Stimulated activated CD8-positive, alpha-beta memory T cell treated with anti-CD3 and anti-CD28 coated beads, Interleukin-2, amount 100 ng/mL, for 48 hours (primary cell): ENCODE measurements at regions not wholly inside any gene's neighbourhood (a gene's known extent, or its start where the extent isn't known, plus 50 kb on each side); places are given as distances from the start of the nearest gene placed in this dataset.
A peak's percentile ranks its signal among the peaks of the same experiment; 100 is the strongest.
"Not testable (repeated sequence)": the region's sequence is repeated elsewhere in the genome, so short reads cannot be mapped to it uniquely, and the experiment has no call there.

ENCODE experiments used
- DNase-seq, 2 donors: peaks; one replicate each; pipeline ENCODE4 v3.0.0-alpha.2; 2020; ENCODE audit warnings: low read depth in 2 of 2

- no peak for DNase-seq
Observed at GRCh38 chr10:90180886-90181691, 479.7 kb downstream of the KIF20B start.

DNA sequence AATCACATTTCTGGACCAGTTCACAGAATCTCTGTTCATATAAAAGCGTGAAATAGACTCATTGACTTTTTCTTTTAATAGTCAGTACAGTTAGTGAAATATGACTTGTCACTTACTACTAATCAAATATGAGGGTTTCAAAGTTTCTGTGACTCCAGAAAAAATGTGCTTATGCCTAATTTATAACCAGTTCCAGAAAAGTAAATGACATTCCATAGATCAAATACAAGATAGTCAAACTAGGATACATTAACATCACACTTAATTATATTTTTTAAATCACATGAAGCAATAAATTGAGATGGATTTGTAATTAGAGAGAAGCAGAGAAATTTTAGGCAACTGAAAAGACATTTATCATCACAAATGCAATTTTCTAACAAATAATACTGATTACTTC lies 491.4 kb downstream of the KIF20B start:
- no peak for DNase-seq

- DNase-seq, result no peak
Observed at GRCh38 chr10:90193240-90193985, 492.0 kb downstream of the KIF20B start.

- DNase-seq, result no peak
Observed at GRCh38 chr10:90195288-90195840, 494.0 kb downstream of the KIF20B start.

DNA sequence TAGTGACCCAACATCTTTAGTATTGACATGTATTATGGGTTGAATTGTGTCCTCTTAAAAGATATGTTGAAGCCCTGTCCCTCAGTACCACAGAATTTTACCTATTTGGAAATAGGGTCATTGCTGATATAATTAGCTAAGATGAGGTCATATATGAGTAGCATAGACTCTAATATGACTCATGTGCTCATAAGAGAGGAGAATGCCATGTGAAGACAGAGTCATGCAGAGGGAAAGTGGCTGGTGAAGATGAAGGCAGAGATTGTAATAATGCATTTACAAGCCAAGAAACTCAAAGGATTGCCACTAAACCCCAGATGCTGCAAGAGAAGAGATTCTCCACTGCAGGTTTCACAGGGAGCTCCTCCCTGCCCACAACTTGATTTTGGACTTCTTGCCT lies 496.4 kb downstream of the KIF20B start:
- DNase-seq, result no peak

GRCh38 chr10:90199093-90199492 lies 497.7 kb downstream of the KIF20B start:
- no peak for DNase-seq

DNA sequence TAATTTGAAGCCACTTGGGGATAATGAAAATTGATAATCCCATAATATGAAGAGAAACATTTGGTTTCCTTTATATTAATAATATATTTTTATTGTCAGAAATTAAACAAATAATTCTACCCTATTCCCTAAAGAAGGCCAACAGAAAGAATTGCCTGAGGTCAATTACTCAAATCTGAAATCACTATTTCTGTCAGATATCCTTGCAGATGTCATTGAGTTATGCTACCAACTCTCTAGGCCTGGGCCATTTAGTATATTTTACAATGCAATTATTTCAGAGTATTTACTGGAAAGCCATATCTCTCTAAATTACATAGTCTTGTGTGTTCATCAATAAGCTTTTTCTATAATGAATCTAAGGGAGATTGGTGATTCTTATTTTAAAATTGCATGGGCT lies 498.1 kb downstream of the KIF20B start:
- no peak for DNase-seq

- DNase-seq, result no peak
Observed at GRCh38 chr10:90204131-90204955, 503.0 kb downstream of the KIF20B start.

DNA sequence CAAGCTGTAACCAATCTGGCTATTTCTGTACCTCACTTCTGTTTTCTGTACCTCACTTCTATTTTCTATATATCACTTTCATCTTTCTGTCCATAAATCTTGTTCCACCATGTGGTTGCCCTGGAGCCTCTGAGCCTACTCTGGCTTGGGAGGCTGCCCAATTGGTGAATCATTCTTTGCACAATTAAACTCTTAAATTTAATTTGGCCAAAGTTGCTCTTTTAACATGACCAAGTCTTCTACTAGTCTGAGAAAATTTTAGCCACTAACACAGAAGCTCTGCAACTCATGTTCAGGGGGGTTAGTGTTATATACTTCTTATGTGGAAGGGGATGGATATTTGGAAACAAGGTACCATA lies 503.5 kb downstream of the KIF20B start:
- DNase-seq, result no peak

DNA sequence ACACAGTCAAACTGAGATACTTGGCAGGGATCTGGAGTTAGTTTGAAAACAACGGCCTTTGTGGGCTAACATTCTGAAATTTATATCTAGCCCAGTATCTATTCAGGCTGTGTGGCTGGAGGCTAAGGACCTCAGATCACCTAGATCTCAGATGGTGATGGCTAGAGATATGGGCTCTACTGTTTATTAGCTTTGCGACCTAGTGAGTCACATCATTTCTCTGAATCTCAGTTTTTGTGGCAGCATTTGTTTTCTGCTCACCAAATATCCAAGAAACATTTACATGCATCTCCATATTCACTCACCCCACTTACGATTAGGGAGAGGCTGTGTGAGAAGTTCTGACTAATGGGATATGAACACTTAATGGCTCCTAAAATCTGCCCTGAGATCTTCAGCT lies 503.9 kb downstream of the KIF20B start:
- DNase-seq, result no peak

DNA sequence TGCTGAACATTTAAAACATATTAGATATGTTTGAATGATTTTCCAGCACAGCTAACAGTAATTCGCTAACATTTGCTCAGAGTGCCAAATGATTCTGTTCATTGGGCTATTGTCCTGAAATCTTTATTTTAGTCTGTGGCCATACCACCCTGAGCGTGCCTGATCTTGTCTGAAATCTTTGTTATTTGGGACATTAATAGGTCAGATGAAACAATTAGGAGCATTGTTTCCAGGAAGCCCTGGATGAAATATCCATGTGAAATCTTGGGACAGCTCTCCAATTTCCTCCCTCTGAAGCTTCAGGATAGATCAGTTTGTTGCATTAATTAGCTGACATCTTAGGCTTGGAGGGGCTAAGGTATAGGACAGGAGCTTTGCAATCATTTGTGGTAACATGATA lies 512.0 kb downstream of the KIF20B start:
- DNase-seq, result no peak

DNA sequence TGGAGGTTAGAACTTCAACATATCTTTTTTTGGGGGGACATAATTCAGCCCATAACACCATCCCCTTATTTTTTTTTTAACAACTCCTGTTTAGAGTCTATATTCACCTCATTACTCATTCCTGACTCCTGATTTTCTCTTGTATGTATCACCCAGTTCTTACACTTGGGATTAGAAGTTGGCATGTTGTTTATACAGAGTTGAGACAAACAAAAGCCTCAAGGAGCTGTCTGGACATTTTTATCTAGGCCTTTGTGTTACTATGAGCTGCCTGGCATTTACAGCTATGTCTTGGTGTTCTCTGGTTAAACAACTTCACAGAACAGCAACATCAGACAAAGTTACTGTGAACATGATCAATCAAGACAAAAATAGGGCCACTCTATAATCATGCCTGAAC lies 517.5 kb downstream of the KIF20B start:
- no peak for DNase-seq

GRCh38 chr10:90222372-90222771 lies 521.0 kb downstream of the KIF20B start:
- DNase-seq, result no peak

DNA sequence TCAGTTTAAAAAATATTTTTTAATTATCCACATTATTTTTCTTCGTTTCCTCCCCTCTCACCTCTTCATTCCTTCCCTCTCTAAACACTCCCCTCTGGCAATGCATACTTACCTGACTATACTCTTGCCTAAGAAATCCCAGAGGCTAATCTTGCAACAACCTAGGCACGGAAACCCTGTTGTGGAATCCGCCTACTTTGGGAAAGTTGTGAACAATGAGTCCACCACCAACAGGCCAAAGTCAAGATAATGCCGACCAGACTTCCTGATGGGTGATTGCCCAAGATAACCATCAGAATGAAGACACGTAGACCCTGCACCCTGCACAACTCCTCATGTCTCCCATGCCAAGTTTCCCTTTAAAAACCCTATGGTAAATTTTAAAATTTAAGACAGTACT lies 521.5 kb downstream of the KIF20B start:
- no peak for DNase-seq

DNA sequence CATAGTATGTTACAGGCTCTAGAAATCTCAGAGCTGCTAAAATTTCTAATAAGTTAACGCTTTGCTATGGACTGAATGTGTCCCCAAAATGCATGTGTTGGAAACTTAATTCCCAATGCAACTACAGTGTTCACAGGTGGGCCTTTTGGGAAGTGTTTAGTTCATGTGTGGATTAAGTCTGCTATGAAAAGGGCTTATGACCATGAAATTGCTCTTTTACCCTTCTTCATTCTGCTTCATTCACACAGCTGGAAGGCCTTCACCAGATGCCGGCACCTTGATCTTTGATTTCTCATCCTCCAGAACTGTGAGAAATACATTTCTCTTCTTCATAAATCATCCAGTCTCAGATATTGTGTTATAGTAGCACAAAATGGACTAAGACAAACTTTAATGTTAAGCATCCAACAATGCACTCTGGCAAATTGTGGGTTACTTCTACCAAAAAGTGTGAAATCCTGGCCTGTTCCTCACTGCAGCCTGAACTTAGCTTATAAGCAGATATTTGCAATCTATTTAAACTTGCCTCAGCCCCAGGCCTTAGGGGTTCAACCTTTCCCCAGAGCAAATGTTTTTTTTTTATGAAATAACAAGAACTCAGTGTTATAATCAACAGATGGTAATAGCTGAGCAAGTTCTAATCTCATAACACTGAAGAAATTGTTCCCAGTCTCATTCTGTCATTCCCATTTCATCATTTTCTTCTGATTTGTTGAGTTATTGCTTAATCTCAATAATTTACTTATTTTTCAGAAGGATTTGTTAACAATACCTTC lies 523.6 kb downstream of the KIF20B start:
- DNase-seq, result no peak

- DNase-seq, result no peak
Observed at GRCh38 chr10:90226517-90226916, 525.1 kb downstream of the KIF20B start.

- DNase-seq, result peak; percentile 7 to 10
Observed at GRCh38 chr10:90227217-90227656, 525.8 kb downstream of the KIF20B start.

DNA sequence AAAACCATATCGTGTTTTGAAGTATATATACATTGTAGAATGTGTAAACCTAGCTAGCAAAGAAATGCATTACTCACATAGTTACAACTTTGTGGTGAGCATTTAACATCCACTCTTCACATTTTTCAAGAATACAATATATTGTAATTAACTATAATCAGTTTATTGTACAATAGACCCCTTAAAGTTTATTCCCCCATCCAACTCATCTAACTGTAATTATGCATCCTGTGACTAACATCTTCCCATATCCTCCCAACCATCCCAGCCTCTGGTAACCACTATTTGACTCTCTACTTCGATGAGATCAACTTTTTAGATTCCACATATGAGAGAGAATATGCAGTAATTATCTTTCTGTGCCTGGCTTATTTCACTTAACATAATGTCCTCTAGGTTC lies 526.4 kb downstream of the KIF20B start:
- no peak for DNase-seq

DNA sequence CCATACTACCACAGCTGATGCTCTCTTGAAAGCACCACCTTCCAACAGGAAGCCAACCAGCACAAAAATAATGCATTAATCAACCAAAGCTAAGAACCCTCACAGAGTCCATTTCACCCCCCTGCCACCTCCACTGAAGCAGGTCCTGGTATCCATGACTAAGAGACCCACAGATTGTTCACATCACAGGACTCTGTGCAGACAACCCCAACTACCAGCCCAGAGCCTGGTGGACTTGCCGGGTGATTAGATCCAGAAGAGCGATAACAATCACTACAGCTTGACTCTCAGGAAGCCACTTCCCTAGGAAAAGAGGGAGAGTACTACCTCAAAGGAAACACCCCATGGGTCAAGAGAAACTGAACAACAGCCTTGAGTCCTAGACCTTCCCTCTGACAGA lies 528.1 kb downstream of the KIF20B start:
- no peak for DNase-seq

DNA sequence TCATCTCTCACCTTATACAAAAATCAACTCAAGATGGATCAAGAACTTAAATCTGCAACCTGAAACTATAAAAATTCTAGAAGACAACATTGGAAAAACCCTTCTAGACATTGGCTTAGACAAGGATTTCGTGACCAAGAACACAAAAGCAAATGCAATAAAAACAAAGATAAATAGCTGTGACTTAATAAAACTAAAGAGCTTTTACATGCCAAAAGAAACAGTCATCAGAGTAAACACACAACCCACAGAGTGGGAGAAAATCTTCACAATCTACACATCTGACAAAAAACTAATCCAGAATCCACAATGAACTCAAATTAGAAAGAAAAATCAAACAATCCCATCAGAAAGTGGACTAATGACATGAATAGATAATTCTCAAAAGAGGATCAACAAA lies 532.4 kb downstream of the KIF20B start:
- not testable (repeated sequence) for DNase-seq

DNA sequence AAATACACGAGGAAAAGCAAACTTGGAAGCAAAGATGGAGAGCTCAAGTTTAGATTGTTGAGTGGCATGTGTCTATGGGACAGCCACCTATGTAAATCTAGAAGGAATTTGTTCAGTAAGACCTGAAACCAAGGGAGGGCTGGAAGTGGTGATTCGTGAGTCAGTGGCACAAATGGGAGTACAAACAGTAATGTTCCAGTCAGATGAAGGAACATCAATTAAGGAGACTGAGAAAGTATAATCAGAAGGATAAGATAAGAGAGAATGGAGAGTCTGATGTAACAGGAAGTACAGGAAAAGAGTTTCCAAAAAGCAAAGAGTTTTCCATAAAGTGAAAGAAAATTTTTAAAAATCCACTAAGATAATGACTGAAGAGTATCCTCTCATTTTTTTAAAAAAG lies 544.2 kb downstream of the KIF20B start:
- no peak for DNase-seq
